ENCODE measurements at regions not wholly inside any gene's neighbourhood (a gene's known extent, or its start where the extent isn't known, plus 50 kb on each side); places are given as distances from the start of the nearest gene placed in this dataset.
"Not testable (repeated sequence)": the region's sequence is repeated elsewhere in the genome, so short reads cannot be mapped to it uniquely, and the experiment has no call there.

DNA sequence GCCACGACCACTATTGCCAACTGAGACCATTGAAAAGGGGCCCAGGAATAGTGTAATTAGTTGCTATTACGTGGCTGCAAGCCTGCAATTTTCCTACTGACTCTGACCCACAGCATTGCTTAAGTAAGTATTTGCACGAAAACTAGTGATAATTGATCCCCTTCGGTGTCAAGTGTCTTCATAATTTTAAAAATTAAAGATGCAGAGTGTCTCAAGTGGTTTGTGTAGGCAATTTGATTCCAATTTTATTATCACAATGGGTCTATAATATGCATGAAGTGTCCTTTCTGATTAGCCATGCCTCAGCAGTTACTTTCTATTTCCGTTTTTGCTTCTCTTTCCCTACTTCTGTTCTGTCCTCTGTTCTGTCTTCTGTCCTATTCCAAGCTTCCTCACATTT is 259.2 kb downstream of the C3orf38 start:
- no peak for DNase-seq (ENCODE audit: low spot score)

GRCh38 chr3:88410259-88410658 is 260.5 kb downstream of the C3orf38 start:
- DNase-seq (ENCODE audit: low spot score): no peak

GRCh38 chr3:88412346-88412745 is 262.6 kb downstream of the C3orf38 start:
- DNase-seq (ENCODE audit: low spot score): no peak

GRCh38 chr3:88416436-88416835 is 266.7 kb downstream of the C3orf38 start:
- no peak for DNase-seq (ENCODE audit: low spot score)

DNA sequence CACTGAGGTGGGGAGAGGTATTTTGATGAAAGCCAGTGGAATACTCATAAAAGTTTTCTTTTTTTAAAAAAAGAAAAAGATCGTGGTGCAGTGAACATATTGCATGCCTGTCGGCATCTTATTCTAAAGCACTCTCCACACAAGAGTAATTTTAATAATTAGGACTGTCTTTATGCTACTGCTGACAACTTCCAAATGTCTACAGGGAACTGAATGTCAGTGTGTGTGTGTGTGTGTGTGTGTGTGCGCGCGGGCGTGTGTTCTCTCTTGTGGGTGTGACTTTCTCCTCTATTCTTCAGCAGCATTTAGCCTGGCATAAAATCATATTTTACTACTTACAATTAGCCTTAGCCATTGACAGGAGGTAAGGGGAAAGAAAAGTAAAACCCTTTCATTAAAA is 268.5 kb downstream of the C3orf38 start:
- DNase-seq (ENCODE audit: low spot score): no peak

- DNase-seq (ENCODE audit: low spot score): no peak
Observed at GRCh38 chr3:88433568-88433967, 283.8 kb downstream of the C3orf38 start.

DNA sequence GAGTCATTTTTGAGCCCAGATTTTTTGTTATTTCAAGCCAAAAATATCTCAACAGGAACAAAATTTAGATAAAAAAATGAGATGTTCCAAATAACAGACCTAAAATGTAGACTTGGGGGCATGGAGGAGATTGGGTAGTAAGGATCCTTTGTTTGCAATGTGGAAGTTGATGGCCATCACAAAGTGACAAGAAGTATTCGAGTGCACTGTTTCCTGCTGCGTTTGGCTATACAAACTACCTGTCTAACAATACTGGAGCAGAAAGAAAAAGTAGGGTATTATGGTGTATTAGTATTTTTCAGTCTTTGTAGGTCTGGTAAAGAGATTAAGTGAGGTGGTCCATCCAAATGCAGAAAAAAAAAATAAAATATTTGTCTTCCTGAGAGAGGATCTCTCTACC is 284.2 kb downstream of the C3orf38 start:
- no peak for DNase-seq (ENCODE audit: low spot score)

- DNase-seq (ENCODE audit: low spot score): no peak
Observed at GRCh38 chr3:88440701-88441100, 290.9 kb downstream of the C3orf38 start.

DNA sequence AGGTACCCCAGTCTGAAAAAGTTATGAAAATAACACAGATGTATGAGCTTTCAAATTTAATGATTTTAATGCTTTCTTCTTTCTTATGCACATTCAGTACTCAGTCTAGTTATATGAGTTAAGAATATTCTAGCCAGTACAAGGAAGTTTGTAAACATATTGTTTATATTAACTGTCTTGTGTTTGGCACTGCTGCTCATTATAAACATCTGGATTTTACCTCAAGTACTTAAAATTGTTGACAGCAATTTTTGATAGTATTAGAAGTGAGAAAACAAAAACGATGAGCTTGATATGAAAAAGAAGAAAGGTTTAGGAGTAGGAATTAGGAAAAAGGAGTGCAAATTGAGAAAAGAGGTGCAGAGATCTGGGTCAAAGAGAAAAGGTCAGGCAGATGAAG is 293.3 kb downstream of the C3orf38 start:
- DNase-seq (ENCODE audit: low spot score): no peak

DNA sequence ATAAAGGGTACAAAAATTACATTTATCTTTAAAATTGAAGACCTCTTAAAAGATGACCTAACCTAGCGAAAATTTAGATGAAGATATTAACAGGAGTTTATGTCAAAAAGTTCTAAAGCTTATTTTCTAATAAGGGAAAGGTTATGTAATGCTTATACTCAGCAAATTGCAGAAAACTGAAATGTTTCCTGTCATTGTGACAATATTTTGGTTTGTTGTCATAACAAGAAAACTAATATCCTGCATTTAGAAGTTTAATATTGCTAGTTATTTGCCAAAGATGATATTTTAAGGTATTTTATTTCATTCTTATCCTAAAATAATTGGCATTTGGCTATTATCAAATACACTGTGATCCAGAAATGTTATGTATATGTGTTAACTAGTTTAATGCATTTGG is 294.5 kb downstream of the C3orf38 start:
- DNase-seq (ENCODE audit: low spot score): no peak

- DNase-seq (ENCODE audit: low spot score): no peak
Observed at GRCh38 chr3:88452228-88452627, 302.5 kb downstream of the C3orf38 start.

DNA sequence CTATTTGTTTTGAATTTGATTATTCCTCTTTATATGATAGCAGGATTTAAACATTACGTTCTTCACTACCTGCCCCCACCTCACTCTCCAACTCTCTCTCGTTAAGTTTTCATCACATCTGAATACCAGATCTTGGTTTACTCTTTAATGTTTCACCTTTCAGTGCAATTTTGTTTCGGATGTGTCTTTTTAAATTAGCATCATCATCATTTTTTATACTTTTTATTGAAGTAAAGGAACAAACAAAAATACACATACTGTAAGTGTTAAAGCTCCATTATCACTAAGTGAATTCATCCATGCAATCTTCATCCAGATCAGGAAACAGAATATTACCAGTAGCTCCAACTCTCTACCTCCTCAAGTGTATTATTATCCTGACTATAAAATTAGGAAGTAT is 310.6 kb downstream of the C3orf38 start:
- no peak for DNase-seq (ENCODE audit: low spot score)

- DNase-seq (ENCODE audit: low spot score): no peak
Observed at GRCh38 chr3:88462230-88462629, 312.5 kb downstream of the C3orf38 start.

- DNase-seq (ENCODE audit: low spot score): no peak
Observed at GRCh38 chr3:88467191-88467590, 317.4 kb downstream of the C3orf38 start.

DNA sequence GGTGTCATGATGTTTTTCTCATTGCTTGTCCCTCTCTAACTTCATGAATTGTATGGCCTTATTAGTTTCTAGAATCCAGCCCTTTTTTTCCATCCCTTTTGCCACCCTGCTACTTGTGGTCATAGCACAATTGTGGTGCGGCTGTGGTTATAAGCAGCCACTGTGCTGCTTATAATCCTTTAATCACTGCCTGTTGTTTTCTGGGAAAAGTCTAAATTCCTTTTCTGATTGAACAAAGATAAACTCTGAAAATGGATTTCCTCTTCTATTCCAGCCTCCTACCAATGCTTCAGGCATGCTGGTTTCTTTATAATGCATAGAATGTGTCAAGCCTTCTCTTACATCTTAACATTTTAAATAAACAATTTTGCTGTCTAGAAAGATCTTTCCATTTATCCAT is 319.5 kb downstream of the C3orf38 start:
- DNase-seq (ENCODE audit: low spot score): no peak

DNA sequence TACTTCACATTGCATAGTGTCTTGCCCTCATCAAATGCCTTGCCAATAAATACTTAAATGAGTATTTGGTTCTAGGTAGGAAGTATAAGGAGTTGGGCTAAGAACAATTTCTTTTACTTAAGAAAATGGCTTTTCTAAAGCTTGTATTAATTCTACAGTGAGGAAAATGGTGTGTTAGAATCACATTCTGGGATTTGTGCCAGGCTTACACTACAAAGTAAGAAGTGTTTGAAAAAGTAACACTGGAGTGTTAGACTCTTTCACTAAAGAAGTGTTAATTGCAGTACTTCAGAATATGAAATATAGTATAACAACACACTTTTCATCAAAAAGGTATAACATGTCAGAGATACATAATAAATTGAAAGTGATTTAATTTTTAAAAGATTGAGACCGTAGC is 328.7 kb downstream of the C3orf38 start:
- DNase-seq (ENCODE audit: low spot score): no peak

- DNase-seq (ENCODE audit: low spot score): no peak
Observed at GRCh38 chr3:88480822-88481221, 331.1 kb downstream of the C3orf38 start.

GRCh38 chr3:88485001-88485400 is 335.2 kb downstream of the C3orf38 start:
- DNase-seq (ENCODE audit: low spot score): no peak

GRCh38 chr3:88508818-88509217 is 359.1 kb downstream of the C3orf38 start:
- not testable (repeated sequence) for DNase-seq (ENCODE audit: low spot score)

- no peak for DNase-seq (ENCODE audit: low spot score)
Observed at GRCh38 chr3:88509582-88509981, 359.8 kb downstream of the C3orf38 start.

- no peak for DNase-seq (ENCODE audit: low spot score)
Observed at GRCh38 chr3:88528494-88528893, 378.7 kb downstream of the C3orf38 start.

- DNase-seq (ENCODE audit: low spot score): no peak
Observed at GRCh38 chr3:88534534-88534933, 384.8 kb downstream of the C3orf38 start.

DNA sequence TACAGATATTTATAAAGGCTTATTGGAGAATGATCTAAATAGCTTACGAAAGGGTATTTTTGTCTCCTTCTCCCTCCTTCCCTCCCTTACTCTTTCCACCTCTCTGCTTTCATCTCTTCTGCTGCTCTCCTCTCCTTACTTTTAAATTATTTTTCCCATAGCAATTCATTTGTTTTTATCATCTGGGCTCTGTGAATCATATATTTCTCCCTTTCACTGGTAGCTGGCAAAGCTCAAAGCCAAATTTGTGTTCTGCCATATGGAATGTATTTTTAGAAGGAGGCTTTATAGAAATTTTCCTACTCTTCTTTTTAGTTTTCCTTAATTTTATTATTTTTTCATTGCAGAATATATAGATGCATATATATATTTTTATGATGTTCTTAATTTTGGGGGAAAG is 385.8 kb downstream of the C3orf38 start:
- DNase-seq (ENCODE audit: low spot score): no peak

GRCh38 chr3:88542916-88543315 is 393.2 kb downstream of the C3orf38 start:
- no peak for DNase-seq (ENCODE audit: low spot score)

DNA sequence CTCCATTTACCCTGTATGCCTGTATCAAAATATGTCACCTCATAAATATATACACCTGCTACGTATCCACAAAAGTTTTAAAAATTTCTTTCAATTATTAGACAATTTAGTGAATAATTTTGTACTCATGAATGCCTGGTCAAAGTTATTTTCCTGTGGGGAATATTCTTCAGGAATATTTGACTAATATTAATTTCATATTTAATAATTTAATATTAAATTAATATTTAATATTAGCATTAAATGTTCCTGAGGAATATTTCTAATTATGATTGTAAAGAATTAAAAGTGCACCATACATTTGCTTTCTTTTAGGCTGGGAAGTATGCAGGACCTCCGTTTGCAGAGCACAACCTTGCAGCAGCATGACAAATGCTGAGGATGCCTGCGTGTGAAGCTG is 422.7 kb downstream of the C3orf38 start:
- no peak for DNase-seq (ENCODE audit: low spot score)
